Skeletal muscle cell (primary cell): ENCODE measurements at regions not wholly inside any gene's neighbourhood (a gene's known extent, or its start where the extent isn't known, plus 50 kb on each side); places are given as distances from the start of the nearest gene placed in this dataset.
"Not testable (repeated sequence)": the region's sequence is repeated elsewhere in the genome, so short reads cannot be mapped to it uniquely, and the experiment has no call there.

Experiments used
- DNase-seq: peaks from one replicate; pipeline ENCODE4 v3.0.0-alpha.2; 2010; ENCODE audit warnings: low read depth
- H3K4me3 ChIP-seq: 2 replicates; pipeline ENCODE4 v1.5.1; 2011; ENCODE audit warnings: low read depth, mild to moderate bottlenecking, control low read depth, low read length, moderate library complexity

DNA sequence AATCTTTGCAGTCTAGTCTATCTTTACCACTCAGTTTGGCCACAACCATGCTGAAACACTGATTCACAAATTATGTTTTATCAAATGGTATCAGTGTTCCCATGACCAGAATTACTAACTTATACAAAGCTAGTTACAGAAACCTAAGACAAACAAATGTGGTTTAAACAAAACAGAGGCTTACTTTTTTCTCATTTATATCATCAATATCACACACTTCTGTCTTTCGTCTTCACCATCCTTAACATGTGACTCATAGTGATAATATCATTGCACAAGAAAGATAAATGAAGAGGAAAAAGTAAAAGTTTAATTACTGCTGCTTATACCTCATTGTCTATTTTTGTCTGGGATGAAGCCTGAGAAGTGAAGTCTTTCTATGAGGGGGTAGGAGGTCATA is 406.6 kb downstream of the PCDH10 start:
- DNase-seq = no peak
- H3K4me3 ChIP-seq = no peak overlapping the region

DNA sequence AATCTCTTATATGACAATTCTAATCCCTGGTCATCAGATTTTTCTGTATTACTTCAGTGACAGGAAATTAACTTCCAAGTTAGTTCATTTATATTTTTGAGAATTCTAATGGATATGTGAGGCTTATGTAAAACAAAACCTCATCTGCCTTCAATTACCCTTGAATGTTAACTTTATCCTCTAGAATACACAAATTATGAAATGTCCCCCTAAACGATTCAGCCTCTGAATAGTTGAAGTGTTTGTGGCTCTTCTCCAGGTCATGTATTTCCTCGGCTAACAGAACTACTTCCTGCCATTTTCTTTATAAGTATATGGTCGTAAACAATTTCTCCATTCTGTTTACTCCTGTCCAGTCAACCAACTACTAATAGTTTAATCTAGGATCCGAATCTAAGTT is 401.3 kb downstream of the PCDH10 start:
- no peak overlapping the region for H3K4me3 ChIP-seq
- no peak for DNase-seq

DNA sequence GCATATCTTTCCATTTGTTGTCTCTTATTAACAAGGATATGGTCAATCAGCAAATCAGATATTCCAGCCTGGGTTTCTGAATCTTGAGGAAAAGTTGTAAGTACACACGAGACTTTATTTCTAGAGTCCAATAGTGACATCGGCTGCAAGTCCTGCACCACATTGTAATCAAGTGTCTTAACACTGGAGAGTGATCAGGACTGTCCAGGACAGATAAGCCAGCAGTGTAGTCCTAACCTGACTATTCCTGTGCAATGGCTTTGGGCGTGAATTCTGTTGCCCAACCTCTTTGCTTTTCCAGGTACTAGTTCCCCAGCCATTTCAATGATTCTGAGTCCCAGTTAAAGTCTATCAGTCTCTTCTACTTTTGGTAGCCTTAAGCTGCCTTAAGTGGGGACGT is 395.0 kb downstream of the PCDH10 start:
- H3K4me3 ChIP-seq = no peak overlapping the region
- DNase-seq = no peak

DNA sequence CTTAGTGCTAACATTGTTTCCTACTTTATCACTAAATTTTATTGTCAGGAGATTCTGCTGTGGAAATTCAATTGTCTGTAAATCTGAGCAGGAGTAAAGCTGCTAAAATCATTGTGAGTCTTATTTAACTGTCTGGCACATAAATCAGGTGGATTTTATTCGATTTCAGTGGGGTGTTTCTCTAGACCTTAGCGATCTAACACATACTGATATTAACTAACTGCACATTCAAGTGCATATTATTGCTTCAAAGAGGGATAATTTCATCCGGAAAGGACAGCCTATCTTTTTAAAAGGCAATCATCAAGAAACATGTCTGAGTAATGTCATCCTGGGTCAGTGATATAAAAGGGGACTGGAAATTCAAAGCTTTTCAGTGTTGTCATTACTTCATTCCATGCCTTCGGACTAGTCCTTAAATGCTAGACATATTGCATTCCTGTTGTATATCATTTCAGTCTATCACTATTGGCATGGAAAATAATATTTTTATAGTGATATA is 388.7 kb downstream of the PCDH10 start:
- DNase-seq = no peak
- no peak overlapping the region for H3K4me3 ChIP-seq

GRCh38 chr4:133534224-133534623 is 385.1 kb downstream of the PCDH10 start:
- not testable (repeated sequence) for DNase-seq, H3K4me3 ChIP-seq

- H3K4me3 ChIP-seq = no peak overlapping the region
- DNase-seq = no peak
Measured at GRCh38 chr4:133524369-133524768, 375.3 kb downstream of the PCDH10 start.

DNA sequence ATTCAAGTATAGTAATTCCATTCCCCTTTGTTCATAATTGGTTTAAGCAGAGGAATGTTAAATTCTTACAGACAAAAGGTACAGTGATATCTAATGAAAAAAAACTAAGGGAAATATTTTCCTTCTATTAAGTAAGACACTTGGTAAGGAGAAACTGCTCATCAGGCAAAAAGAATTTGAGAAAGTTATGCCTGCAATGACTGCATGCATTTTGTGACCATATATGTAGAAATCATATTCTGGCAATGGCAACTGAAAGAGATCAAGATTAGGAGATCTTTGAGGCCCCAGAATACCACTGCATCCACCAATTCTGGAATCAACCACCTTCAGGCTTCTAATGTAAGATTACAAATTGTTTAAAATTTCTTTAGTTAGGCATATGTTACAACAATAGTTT is 364.8 kb downstream of the PCDH10 start:
- no peak for DNase-seq
- no peak overlapping the region for H3K4me3 ChIP-seq

GRCh38 chr4:133498149-133498548 is 349.1 kb downstream of the PCDH10 start:
- no peak overlapping the region for H3K4me3 ChIP-seq
- no peak for DNase-seq

- DNase-seq = no peak
- H3K4me3 ChIP-seq = no peak overlapping the region
Measured at GRCh38 chr4:133493776-133494175, 344.7 kb downstream of the PCDH10 start.

- DNase-seq = no peak
- H3K4me3 ChIP-seq = no peak overlapping the region
Measured at GRCh38 chr4:133493241-133493640, 344.1 kb downstream of the PCDH10 start.

DNA sequence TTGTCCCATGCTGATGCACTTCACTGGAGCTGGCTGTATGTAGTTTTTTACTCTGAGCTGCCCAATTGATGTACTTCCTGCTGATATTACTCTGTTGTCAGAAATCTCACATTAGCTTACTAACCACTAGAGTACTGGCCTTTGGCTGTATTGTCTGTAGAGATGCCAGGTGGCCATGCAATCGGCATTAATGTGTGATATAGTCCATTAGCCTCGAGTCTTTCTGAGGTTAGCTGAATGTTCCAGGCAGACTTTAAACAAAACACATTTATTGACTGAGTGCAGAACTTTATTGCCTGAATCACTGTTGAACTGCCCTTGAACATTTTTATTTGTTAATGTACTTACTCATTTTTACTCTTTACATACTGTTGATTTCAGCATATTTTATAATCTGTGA is 335.2 kb downstream of the PCDH10 start:
- no peak overlapping the region for H3K4me3 ChIP-seq
- DNase-seq = no peak

- no peak overlapping the region for H3K4me3 ChIP-seq
- no peak for DNase-seq
Measured at GRCh38 chr4:133483600-133484246, 334.6 kb downstream of the PCDH10 start.

- no peak for DNase-seq
Measured at GRCh38 chr4:133476063-133476462, 327.0 kb downstream of the PCDH10 start.

DNA sequence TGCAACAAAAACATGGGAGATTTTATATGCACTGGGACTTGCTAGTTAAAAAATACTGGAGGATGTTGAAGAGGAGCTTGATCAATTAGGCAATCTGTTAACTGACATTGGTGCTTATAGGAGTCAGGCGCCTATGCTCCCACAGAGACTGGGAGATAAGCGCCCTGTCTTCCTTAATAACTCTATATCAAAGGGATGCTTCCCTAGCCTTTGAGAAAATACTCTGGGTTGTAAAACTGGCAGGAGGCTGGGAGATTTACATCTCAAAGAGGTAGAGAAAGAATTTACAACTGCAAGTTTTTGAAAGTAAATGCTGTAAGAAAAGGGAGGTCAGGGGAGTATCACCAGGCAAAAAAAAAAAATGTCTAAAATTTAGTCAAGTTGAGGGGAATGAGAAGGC is 325.4 kb downstream of the PCDH10 start:
- no peak for DNase-seq
- H3K4me3 ChIP-seq = no peak overlapping the region

More at GRCh38 chr4:133476063-133476462, 327.0 kb downstream of the PCDH10 start:
- no peak overlapping the region for H3K4me3 ChIP-seq

DNA sequence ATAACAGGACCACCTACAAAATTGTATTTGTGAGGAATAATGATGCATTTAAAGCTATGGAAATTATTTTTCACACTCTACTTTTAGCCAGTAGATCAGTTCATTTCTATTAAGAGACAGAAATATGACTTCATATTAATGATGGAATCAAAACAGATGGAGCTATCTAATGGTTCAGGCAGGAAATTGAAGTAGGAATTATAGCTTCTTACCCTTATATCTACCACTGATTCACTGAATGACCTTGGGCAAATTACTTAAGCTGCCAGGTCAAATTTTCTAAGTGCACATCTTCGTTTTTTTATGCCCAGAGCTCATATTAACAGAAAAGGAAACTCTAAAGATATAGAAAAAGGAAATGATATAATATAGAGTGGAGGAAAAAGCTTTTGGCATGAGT is 323.1 kb downstream of the PCDH10 start:
- H3K4me3 ChIP-seq = no peak overlapping the region
- no peak for DNase-seq

GRCh38 chr4:133467290-133467947 is 318.3 kb downstream of the PCDH10 start:
- no peak overlapping the region for H3K4me3 ChIP-seq
- DNase-seq = no peak

DNA sequence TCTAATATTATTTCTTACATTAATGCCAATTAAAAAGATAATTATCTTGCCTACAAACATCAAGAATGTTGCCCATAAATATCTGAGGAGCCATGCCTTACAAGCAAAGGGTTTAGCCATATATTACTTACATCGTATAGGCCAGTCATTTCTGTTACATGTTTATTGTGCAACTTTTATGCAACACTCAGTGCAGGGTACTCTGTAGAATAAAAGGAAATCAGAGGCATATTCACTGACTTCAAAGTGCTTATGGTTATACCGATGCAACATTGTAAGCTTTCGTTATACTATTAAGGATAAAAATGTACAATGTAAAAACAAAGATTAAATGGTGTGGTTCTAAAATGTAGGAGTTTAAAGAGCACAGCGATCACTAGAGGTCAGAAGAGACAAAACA is 315.9 kb downstream of the PCDH10 start:
- DNase-seq = no peak
- no peak overlapping the region for H3K4me3 ChIP-seq

DNA sequence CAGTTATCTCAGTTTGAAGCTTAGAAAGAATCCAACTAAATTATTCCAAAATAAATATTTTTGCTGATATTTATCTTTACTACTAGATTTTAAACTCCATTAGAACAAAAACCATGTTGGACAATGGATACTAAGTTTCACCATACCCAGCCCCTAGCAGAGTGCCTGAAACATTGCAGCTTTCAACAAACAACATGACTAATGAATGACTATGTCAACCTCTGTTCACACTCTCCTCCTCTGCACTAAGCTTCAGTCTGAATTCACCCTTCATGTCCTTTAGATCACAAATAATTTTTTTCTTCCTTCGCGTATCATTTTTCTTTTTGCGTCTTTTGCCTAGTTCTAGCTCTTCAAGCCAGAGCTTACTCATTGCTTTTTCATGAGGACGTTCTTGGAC is 315.2 kb downstream of the PCDH10 start:
- DNase-seq = no peak
- H3K4me3 ChIP-seq = no peak overlapping the region

DNA sequence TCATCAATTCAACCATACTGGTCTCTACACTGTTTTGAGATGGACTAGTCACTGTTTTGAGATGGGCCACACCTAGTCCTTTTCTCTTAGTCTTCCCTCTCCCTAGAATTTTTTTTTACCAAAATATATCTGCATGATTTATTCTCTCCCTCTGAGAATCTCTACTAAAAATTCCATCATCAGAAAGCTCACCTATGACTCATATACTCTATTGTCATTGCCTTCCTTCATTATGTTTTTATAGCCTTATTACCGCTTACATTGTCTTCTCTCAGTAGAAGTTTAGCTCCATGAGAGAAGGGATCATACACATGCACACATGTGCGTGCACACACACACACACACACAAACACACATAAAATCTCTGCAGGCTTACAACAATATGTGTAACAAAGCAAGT is 303.6 kb downstream of the PCDH10 start:
- DNase-seq = no peak
- no peak overlapping the region for H3K4me3 ChIP-seq

- no peak for DNase-seq
- no peak overlapping the region for H3K4me3 ChIP-seq
Measured at GRCh38 chr4:133450813-133451212, 301.7 kb downstream of the PCDH10 start.

- H3K4me3 ChIP-seq = no peak overlapping the region
- no peak for DNase-seq
Measured at GRCh38 chr4:133440404-133440803, 291.3 kb downstream of the PCDH10 start.
